Bronchial epithelial cell (primary cell): ENCODE measurements at regions not wholly inside any gene's neighbourhood (a gene's known extent, or its start where the extent isn't known, plus 50 kb on each side); places are given as distances from the start of the nearest gene placed in this dataset.
"Not testable (repeated sequence)": the region's sequence is repeated elsewhere in the genome, so short reads cannot be mapped to it uniquely, and the experiment has no call there.

Experiments used
- DNase-seq: peaks from one replicate; pipeline ENCODE4 v3.0.0-alpha.2; 2010; ENCODE audit warnings: low read depth
- FAIRE-seq: peaks from 2 replicates; lab custom pipeline; 2011; peaks lifted over from hg19 to GRCh38; lab: Jason Lieb, UNC
- H3K27me3 ChIP-seq: 2 replicates; pipeline ENCODE4 v1.5.1; 2011; ENCODE audit warnings: low read length; ENCODE audit not compliant: control insufficient read depth, insufficient read depth
- H3K36me3 ChIP-seq: 2 replicates; pipeline ENCODE4 v1.5.1; 2011; ENCODE audit warnings: low read length; ENCODE audit not compliant: control insufficient read depth, insufficient read depth
- H3K4me3 ChIP-seq: 2 replicates; pipeline ENCODE4 v1.5.1; 2011; ENCODE audit warnings: mild to moderate bottlenecking, low read depth, low read length, control low read depth
- CTCF ChIP-seq: IDR thresholded peaks from 2 replicates; pipeline ENCODE4 v1.5.1; 2011; ENCODE audit warnings: mild to moderate bottlenecking, moderate library complexity, low read length, control low read depth, inconsistent platforms; ENCODE audit not compliant: insufficient read depth, severe bottlenecking

- not testable (repeated sequence) for H3K27me3 ChIP-seq, FAIRE-seq, H3K4me3 ChIP-seq, H3K36me3 ChIP-seq
- peak; percentile 24 for DNase-seq
These were observed 254.9 kb upstream of the GULP1 start for GRCh38 chr2:188036786-188037185.

- Histone ChIP-seq H3K36me3 (no peaks in the 10 kb centered on the region), H3K27me3 (no peaks in the 10 kb centered on the region), H3K4me3 (no peak overlapping the region)
- FAIRE-seq (no peak), DNase-seq (no peak)
- TF ChIP-seq CTCF: no peak
These were observed 252.4 kb upstream of the GULP1 start for GRCh38 chr2:188039307-188039706.

- no peaks in the 10 kb centered on the region for H3K36me3 ChIP-seq
- DNase-seq: peak; percentile 63
- TF ChIP-seq CTCF: no peak
- no peaks in the 10 kb centered on the region for H3K27me3 ChIP-seq
- no peak for FAIRE-seq
- H3K4me3 ChIP-seq: no peak overlapping the region
These were observed 249.3 kb upstream of the GULP1 start for GRCh38 chr2:188042412-188042811.

- no peak for TF ChIP-seq CTCF
- FAIRE-seq (no peak), DNase-seq (no peak)
- no peak overlapping the region for H3K4me3 ChIP-seq
- H3K27me3 ChIP-seq: no peaks in the 10 kb centered on the region
- no peaks in the 10 kb centered on the region for H3K36me3 ChIP-seq
These were observed 246.7 kb upstream of the GULP1 start for GRCh38 chr2:188045016-188045415.

GRCh38 chr2:188046437-188046836, 245.2 kb upstream of the GULP1 start:
- Histone ChIP-seq H3K4me3 (no peak overlapping the region), H3K27me3 (no peaks in the 10 kb centered on the region), H3K36me3 (no peaks in the 10 kb centered on the region)
- TF ChIP-seq CTCF: no peak
- DNase-seq (no peak), FAIRE-seq (no peak)

GRCh38 chr2:188047735-188048134, 243.9 kb upstream of the GULP1 start:
- Histone ChIP-seq H3K4me3 (no peak overlapping the region), H3K27me3 (no peaks in the 10 kb centered on the region), H3K36me3 (no peaks in the 10 kb centered on the region)
- no peak for TF ChIP-seq CTCF
- DNase-seq (no peak), FAIRE-seq (no peak)
